ENCODE measurements at regions not wholly inside any gene's neighbourhood (a gene's known extent, or its start where the extent isn't known, plus 50 kb on each side); places are given as distances from the start of the nearest gene placed in this dataset.

- in situ Hi-C loops (cut with MboI; ENCODE audit: low sequenced_read_pairs, unreplicated experiment) = loop anchor here (25.0 kb wide), 1 partner anchor 264 kb away; no protein-coding TSS in a partner anchor
- TF ChIP-seq CTCF (IDR thresholded peaks at IDR 0.05; ENCODE audit: borderline replicate concordance, control extremely low read depth, extremely low read depth, insufficient read depth, missing control alignments) = no peak
- no peak for DNase-seq (ENCODE audit: low spot score)
These were observed 96.4 kb upstream of the IL12B start for GRCh38 chr5:159426694-159427093.

DNA sequence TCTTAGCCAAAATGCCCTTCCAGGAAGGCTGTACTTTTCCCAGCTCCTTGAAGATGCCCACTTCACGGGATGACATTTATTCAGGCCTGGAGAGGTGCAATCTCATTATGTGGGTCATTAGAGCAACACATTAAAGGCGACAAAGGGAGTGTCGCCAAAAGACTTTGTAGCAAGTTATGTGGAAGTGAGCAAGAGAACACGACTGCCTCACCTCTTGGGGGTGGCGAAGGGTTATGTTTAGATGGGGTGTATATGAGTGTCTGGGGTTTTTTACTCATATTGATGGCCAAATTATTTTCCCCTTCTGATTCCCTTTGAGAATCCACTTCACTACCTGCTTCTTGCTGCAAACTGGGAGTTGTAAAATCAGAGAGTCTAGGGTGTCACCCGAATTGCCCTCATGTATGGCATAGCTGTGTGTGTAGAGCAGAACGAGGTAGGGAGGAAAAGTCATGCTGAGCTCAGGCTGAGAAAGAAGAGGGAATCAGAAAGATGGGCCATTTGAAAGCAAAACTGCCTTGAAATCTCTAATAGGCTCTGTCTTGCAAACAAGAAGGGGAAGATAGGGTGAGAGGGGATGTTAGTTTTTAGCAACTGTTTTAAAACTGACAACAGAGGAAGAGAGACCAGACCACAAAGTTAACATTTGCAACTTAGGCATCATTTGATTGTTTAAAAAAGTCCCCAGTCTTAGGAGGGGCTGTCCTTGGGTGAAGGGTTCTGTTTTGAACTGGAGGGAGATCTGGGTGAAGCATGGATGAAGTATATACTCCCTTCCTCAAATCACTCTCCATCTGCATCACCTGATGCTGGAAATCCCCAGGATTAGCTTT lies 97.1 kb upstream of the IL12B start:
- no peak for DNase-seq (ENCODE audit: low spot score)
- TF ChIP-seq CTCF (IDR thresholded peaks at IDR 0.05; ENCODE audit: borderline replicate concordance, control extremely low read depth, extremely low read depth, insufficient read depth, missing control alignments) = no peak
- in situ Hi-C loops (cut with MboI; ENCODE audit: low sequenced_read_pairs, unreplicated experiment) = loop anchor here (25.0 kb wide), 1 partner anchor 265 kb away; no protein-coding TSS in a partner anchor

DNA sequence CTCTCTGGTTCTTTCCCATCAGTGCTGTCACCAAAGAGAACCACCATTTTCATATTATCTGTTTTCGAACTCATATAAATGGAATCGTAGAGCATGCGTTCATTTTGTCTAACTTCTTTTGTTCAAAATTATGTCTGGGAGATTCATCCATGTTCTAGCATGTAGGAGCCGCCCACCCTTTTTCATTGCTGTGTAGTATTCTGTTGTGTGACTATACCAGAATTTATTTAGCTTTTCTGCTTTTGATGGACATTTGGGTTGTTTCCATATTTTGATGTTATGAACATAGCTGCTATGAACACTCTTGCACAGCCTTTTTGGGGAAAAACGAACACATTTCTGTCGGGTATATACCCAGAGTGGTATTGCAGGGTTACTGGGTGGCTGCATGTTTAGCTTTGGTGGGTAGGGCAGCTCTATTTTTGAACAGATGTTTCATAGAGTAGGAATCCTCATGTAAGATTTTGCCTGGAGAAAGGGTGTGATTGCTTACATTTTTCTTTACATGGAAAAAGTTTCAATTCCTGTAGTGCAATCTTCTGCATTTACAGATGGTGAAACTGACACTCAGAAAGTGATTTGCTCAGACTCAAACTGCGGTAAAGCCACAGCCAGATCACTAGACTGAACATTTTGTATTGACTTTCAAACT lies 100.2 kb upstream of the IL12B start:
- DNase-seq (ENCODE audit: low spot score) = no peak
- in situ Hi-C loops (cut with MboI; ENCODE audit: low sequenced_read_pairs, unreplicated experiment) = loop anchor here (25.0 kb wide), 1 partner anchor 268 kb away; no protein-coding TSS in a partner anchor
- TF ChIP-seq CTCF (IDR thresholded peaks at IDR 0.05; ENCODE audit: borderline replicate concordance, control extremely low read depth, extremely low read depth, insufficient read depth, missing control alignments) = no peak

- no peak for TF ChIP-seq CTCF (IDR thresholded peaks at IDR 0.05; ENCODE audit: borderline replicate concordance, control extremely low read depth, extremely low read depth, insufficient read depth, missing control alignments)
- in situ Hi-C loops (cut with MboI; ENCODE audit: low sequenced_read_pairs, unreplicated experiment) = loop anchor here (25.0 kb wide), 1 partner anchor 274 kb away; no protein-coding TSS in a partner anchor
- DNase-seq (ENCODE audit: low spot score) = no peak
These were observed 105.6 kb upstream of the IL12B start for GRCh38 chr5:159435855-159436254.

- in situ Hi-C loops (cut with MboI; ENCODE audit: low sequenced_read_pairs, unreplicated experiment) = loop anchor here (25.0 kb wide), 1 partner anchor 276 kb away; no protein-coding TSS in a partner anchor
- TF ChIP-seq CTCF (IDR thresholded peaks at IDR 0.05; ENCODE audit: borderline replicate concordance, control extremely low read depth, extremely low read depth, insufficient read depth, missing control alignments) = no peak
- DNase-seq (ENCODE audit: low spot score) = no peak
These were observed 107.8 kb upstream of the IL12B start for GRCh38 chr5:159438092-159438491.

DNA sequence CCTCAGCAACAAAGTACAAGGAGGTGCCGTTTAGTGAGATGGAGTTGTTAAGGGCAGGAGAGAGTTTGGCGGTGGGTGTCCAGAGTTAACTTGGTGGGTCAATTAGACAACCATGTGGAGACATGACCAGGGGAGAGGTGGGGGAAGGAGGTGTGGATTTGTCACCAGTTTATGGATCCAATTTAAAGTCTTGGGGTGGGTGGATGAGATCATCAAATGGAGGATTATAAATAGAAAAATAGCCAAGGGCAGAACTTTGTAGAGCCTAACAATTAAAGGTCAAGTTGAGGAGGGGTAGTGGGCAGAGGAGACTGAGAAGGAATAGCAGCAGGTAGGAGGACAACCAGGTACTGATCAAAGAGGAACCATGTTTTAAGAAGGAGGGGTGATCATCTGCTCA lies 108.7 kb upstream of the IL12B start:
- in situ Hi-C loops (cut with MboI; ENCODE audit: low sequenced_read_pairs, unreplicated experiment) = loop anchor here (25.0 kb wide), 1 partner anchor 277 kb away; no protein-coding TSS in a partner anchor
- no peak for TF ChIP-seq CTCF (IDR thresholded peaks at IDR 0.05; ENCODE audit: borderline replicate concordance, control extremely low read depth, extremely low read depth, insufficient read depth, missing control alignments)
- DNase-seq (ENCODE audit: low spot score) = no peak

Measured in GM13976 (cell line).